Tibial nerve (tissue), 4 donors: ENCODE measurements at regions not wholly inside any gene's neighbourhood (a gene's known extent, or its start where the extent isn't known, plus 50 kb on each side); places are given as distances from the start of the nearest gene placed in this dataset.

Source experiments
- EP300 ChIP-seq, 2 donors: sonication (generic); formaldehyde crosslinking; IDR thresholded peaks; one replicate each; pipeline ENCODE4 v1.6.1; 2017; ENCODE audit warnings: antibody characterized with exemption in 2 of 2, mild to moderate bottlenecking in 1 of 2
- POLR2A ChIP-seq, 2 donors: fragments of 450-650 bp; IDR thresholded peaks; one replicate each; pipeline ENCODE4 v1.6.1; 2017; ENCODE audit warnings: antibody characterized with exemption in 2 of 2, mild to moderate bottlenecking in 2 of 2, moderate library complexity in 2 of 2
- TF ChIP-seq, protein P1 (sequence below), 5 experiments: fragments of 200-600 bp in 3 of 5; fragments of 450-650 bp in 2 of 5; sonication (generic) in 3 of 5; IDR thresholded peaks; one replicate each; pipeline ENCODE4 v1.5.1; 2016 to 2019; ENCODE audit warnings: antibody characterized with exemption in 5 of 5, mild to moderate bottlenecking in 3 of 5, moderate library complexity in 2 of 5

DNA sequence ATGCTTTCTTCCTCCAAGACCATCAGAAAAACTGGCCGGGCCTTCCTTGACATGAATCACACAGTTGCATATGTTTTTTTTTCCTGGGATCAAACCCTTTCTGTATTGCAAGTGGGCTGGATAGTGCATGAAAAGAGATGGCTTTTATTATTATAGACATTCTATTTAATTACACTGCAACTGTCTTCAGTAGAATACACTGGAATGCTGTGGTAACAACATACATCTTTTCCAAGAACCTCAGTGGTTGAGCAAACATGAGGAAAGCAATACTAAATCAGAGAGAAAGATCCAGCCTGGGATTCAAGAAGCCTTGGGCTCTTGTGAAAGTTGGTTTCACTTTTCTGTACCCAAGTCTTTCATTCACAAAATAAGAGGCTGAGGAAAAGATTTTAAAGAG is 193.0 kb downstream of the DMAC1 start:
- TF ChIP-seq EP300 (IDR thresholded peaks at IDR 0.05), result no peak
- TF ChIP-seq, protein P1, sequence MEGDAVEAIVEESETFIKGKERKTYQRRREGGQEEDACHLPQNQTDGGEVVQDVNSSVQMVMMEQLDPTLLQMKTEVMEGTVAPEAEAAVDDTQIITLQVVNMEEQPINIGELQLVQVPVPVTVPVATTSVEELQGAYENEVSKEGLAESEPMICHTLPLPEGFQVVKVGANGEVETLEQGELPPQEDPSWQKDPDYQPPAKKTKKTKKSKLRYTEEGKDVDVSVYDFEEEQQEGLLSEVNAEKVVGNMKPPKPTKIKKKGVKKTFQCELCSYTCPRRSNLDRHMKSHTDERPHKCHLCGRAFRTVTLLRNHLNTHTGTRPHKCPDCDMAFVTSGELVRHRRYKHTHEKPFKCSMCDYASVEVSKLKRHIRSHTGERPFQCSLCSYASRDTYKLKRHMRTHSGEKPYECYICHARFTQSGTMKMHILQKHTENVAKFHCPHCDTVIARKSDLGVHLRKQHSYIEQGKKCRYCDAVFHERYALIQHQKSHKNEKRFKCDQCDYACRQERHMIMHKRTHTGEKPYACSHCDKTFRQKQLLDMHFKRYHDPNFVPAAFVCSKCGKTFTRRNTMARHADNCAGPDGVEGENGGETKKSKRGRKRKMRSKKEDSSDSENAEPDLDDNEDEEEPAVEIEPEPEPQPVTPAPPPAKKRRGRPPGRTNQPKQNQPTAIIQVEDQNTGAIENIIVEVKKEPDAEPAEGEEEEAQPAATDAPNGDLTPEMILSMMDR (IDR thresholded peaks at IDR 0.05), result no peak
- TF ChIP-seq POLR2A (IDR thresholded peaks at IDR 0.05), result no peak
